ENCODE measurements at regions not wholly inside any gene's neighbourhood (a gene's known extent, or its start where the extent isn't known, plus 50 kb on each side); places are given as distances from the start of the nearest gene placed in this dataset.

GRCh38 chr17:13953841-13954240 is 115.5 kb upstream of the COX10 start:
- FAIRE-seq: no peak
- CTCF ChIA-PET (ENCODE audit: partially characterized antibody): no interaction called here
- Histone ChIP-seq H2BK12ac (ENCODE audit: low read depth, low read length) (no peak overlapping the region), H2AFZ (ENCODE audit: low read length) (no peak overlapping the region), H2BK15ac (ENCODE audit: low read length) (no peak overlapping the region), H2BK5ac (ENCODE audit: low read depth, low read length) (no peak overlapping the region), H3K23me2 (ENCODE audit: low read depth, low read length) (no peaks in the 10 kb centered on the region), H3K9me3 (ENCODE audit: insufficient read depth in 2 of 2, low read depth in 1 of 2, low read length in 1 of 2) (no peaks in the 10 kb centered on the region), H3K56ac (replicated peaks; ENCODE audit: insufficient read length, low read depth, low read length) (no peak overlapping the region), H3K23ac (ENCODE audit: insufficient read length) (no peak overlapping the region), H3K4me1 (replicated peaks in 1 of 4; ENCODE audit: control insufficient read depth in 3 of 4, insufficient read depth in 4 of 4, low read length in 3 of 4) (no peaks in the 10 kb centered on the region), H4K91ac (replicated peaks; ENCODE audit: insufficient read length, low read length) (no peak overlapping the region), H4K8ac (ENCODE audit: extremely low read depth, insufficient read depth, low read length) (no peak overlapping the region), H2BK20ac (ENCODE audit: low read length) (no peak overlapping the region), H3K27ac (ENCODE audit: low read depth, low read length) (no peak overlapping the region), H2AK5ac (ENCODE audit: low read depth, low read length) (no peak overlapping the region), H2BK120ac (replicated peaks; ENCODE audit: low read depth, low read length) (no peak overlapping the region), H3K36me3 (ENCODE audit: control insufficient read depth in 2 of 4, insufficient read depth in 4 of 4, low read length in 3 of 4) (no peaks in the 10 kb centered on the region), H3K79me2 (ENCODE audit: control insufficient read depth in 1 of 2, insufficient read depth in 2 of 2, low read length in 2 of 2) (no peaks in the 10 kb centered on the region), H3K18ac (ENCODE audit: extremely low read depth, low read length) (no peak overlapping the region), H3K4me2 (ENCODE audit: insufficient read depth in 1 of 2, low read depth in 2 of 2, low read length in 2 of 2) (no peak overlapping the region), H3K4me3 (ENCODE audit: extremely low read depth in 1 of 4, insufficient read depth in 2 of 4, low read depth in 3 of 4, low read length in 4 of 4) (no peak overlapping the region), H3K14ac (ENCODE audit: insufficient read length) (no peak overlapping the region), H3K9ac (replicated peaks in 1 of 4; ENCODE audit: extremely low read depth in 1 of 4, low read depth in 3 of 4, low read length in 3 of 4) (no peak overlapping the region), H3K4ac (replicated peaks; ENCODE audit: insufficient read length, low read depth, low read length) (no peak overlapping the region), H3K79me1 (ENCODE audit: low read depth, low read length) (no peaks in the 10 kb centered on the region), H4K20me1 (replicated peaks in 1 of 2; ENCODE audit: control insufficient read depth in 1 of 2, insufficient read depth in 2 of 2, low read length in 2 of 2) (no peaks in the 10 kb centered on the region), H3K27me3 (replicated peaks in 1 of 4; ENCODE audit: control insufficient read depth in 3 of 4, extremely low read depth in 1 of 4, insufficient read depth in 3 of 4, low read length in 3 of 4) (no peaks in the 10 kb centered on the region), H4K5ac (ENCODE audit: insufficient read length, low read depth, low read length) (no peak overlapping the region)
- WGBS, 2 experiments (ENCODE audit: extremely low coverage in 1 of 2, insufficient coverage in 1 of 2, insufficient read length in 1 of 2, insufficient replicate concordance in 2 of 2, low coverage in 1 of 2, low lambda C conversion rate in 2 of 2, missing lambda C conversion rate in 1 of 2): 0% methylated on average over 1 of the region's 1 CpG; no CpG with 5 or more reads in 1 of the 2 experiments
- DNase-seq (ENCODE audit: low read depth in 1 of 2, low spot score in 2 of 2): no peak
- POLR2A ChIA-PET (ENCODE audit: partially characterized antibody): no interaction called here
- TF ChIP-seq RBBP5 (IDR thresholded peaks at IDR 0.05; ENCODE audit: borderline replicate concordance, low read depth, low read length) (no peak), BACH1 (IDR thresholded peaks at IDR 0.05; ENCODE audit: low read length) (no peak), KDM4A (IDR thresholded peaks at IDR 0.05; ENCODE audit: low read depth, low read length, severe bottlenecking) (no peak), SP2 (IDR thresholded peaks at IDR 0.05; ENCODE audit: low read length) (no peak), BRCA1 (IDR thresholded peaks at IDR 0.05; ENCODE audit: low read depth, low read length) (no peak), USF2 (IDR thresholded peaks at IDR 0.05; ENCODE audit: low read length) (no peak), CHD1 (IDR thresholded peaks at IDR 0.05; ENCODE audit: low read depth, low read length) (no peak), SUZ12 (IDR thresholded peaks at IDR 0.05; ENCODE audit: low read length) (no peak), GABPA (IDR thresholded peaks at IDR 0.05; ENCODE audit: borderline replicate concordance, insufficient read depth, low read length) (no peak), CBX8 (IDR thresholded peaks at IDR 0.05; ENCODE audit: borderline replicate concordance, low read depth, low read length) (no peak), CTCF (IDR thresholded peaks at IDR 0.05; ENCODE audit: control extremely low read depth in 1 of 3, insufficient read depth in 1 of 3, low read depth in 1 of 3, low read length in 3 of 3) (no peak), CEBPB (IDR thresholded peaks at IDR 0.05; ENCODE audit: low read depth, low read length) (no peak)

All from H1 (cell line).